Activated naive CD4-positive, alpha-beta T cell treated with anti-CD3 and anti-CD28 coated beads, Interleukin-2, amount 50 U/mL, for 72 hours (primary cell): ENCODE measurements at regions not wholly inside any gene's neighbourhood (a gene's known extent, or its start where the extent isn't known, plus 50 kb on each side); places are given as distances from the start of the nearest gene placed in this dataset.

Experiments used
- ATAC-seq, 2 donors: fragments of 150-1000 bp; cut with Tn5 transposase; 2 replicates each; pipeline ENCODE4 v1.10.0; 2021; ENCODE audit warnings: mild to moderate bottlenecking in 2 of 2, moderate library complexity in 2 of 2
- DNase-seq, 2 donors: peaks; one replicate each; pipeline ENCODE4 v3.0.0; 2021 to 2022; ENCODE audit warnings: low spot score in 2 of 2
- H3K27ac Mint-ChIP-seq, 2 donors: one replicate each; pipeline ENCODE4 v1.8.0; 2022; ENCODE audit warnings: mild to moderate bottlenecking in 2 of 2, mixed read lengths in 2 of 2
- H3K36me3 Mint-ChIP-seq, 2 donors: one replicate each; pipeline ENCODE4 v1.8.0; 2022; ENCODE audit warnings: mixed read lengths in 2 of 2
- H3K9me3 Mint-ChIP-seq, 2 donors: one replicate each; pipeline ENCODE4 v1.8.0; 2022; ENCODE audit warnings: mixed read lengths in 2 of 2

DNA sequence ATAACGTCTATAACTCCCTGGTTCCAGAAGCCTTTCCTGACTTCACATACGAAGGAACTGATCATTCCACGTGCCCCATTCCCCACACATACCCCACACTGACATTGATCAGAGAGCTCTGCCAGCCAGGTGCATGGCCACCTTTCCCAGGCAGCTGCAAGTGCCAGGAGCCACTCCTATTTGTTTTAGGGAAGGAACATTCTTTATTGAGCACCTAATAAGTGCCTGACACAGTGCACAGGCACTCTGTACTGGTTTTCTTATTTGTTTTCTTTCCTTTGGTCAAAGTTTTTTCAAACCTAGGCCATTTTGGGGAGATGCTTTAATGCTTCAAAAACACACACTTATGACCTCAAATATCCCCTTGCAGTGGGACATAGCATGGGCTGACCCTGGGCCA, 50.0 kb downstream of the PITPNM2 start:
- Mint-ChIP-seq H3K9me3 (no peaks in the 10 kb centered on the region), H3K27ac (no peak overlapping the region), H3K36me3 (peaks cover 0 to 7% of the 10 kb centered on the region in 2 donors)
- DNase-seq (no peak), ATAC-seq (no peak)

DNA sequence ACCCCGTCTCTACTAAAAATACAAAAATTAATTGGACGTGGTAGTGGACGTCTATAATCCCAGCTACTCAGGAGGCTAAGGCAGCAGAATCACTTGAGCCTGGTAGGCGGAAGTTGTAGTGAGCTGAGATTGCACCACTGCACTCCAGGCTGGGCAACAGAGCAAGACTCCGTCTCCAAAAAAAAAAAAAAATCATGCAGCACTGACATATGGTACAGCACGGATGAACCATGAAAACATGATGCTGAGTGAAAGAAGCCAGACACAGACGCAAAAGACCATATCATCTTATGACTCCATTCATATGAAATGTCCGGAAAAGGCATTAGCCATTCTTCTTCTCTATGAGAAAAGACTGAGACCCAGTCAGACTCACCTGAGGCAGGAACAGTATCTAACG, 50.4 kb downstream of the PITPNM2 start:
- H3K36me3 Mint-ChIP-seq, result peaks cover 0 to 4% of the 10 kb centered on the region in 2 donors
- no peak for DNase-seq
- no peaks in the 10 kb centered on the region for H3K9me3 Mint-ChIP-seq
- no peak for ATAC-seq
- H3K27ac Mint-ChIP-seq, result no peak overlapping the region

DNA sequence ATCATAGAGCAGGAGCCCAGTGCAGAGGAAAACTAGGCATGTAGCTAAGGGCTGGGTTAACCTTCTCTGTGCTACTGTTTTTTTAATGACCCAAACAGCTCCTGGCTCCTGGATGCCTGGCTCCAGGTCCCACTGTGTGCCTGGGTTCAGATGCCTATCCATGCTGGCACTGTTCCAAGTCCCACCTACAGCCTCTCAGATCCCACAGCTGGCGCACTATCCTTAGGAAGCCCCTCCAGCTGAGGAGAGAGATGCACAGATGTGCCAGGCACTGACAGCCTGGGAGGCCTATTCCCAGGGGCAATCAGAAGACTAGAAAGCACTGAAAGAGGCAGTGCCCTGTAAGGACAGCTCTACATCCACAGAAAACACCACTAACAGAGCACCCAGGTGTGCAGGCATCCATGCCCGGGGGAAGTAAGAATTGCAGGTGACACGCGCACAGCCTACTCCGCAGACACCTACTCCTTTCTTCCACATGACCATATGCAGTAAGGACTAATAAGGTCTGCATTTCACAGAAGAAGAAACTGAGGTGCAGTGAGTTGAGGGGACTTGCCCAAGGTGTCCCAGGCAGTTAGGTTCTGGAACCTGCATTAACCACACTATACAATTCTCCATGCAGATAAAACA, 51.2 kb downstream of the PITPNM2 start:
- DNase-seq (no peak), ATAC-seq (no peak)
- Mint-ChIP-seq H3K9me3 (no peaks in the 10 kb centered on the region), H3K36me3 (no peaks in the 10 kb centered on the region), H3K27ac (no peak overlapping the region)

DNA sequence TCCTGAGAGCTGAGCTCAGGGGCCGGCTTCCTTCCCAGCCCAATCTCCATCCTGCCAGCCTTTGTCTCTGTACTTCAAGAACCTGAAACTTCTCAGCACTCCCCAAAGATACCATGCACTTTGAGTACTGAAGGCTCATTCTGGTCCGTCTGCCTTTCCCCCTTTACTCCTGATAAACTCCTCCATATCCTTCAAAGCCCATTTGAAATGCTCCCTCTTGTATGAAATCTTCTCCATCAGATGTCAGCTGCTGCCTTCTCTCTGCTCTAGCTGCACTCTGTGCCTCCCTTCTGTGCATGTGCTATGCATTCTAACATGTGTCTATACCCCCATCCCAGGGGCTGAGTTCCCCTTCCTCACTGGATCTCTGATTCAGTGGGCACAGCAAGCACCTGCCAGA, 52.1 kb downstream of the PITPNM2 start:
- Mint-ChIP-seq H3K27ac (no peak overlapping the region), H3K36me3 (no peaks in the 10 kb centered on the region), H3K9me3 (no peaks in the 10 kb centered on the region)
- no peak for DNase-seq
- no peak for ATAC-seq

DNA sequence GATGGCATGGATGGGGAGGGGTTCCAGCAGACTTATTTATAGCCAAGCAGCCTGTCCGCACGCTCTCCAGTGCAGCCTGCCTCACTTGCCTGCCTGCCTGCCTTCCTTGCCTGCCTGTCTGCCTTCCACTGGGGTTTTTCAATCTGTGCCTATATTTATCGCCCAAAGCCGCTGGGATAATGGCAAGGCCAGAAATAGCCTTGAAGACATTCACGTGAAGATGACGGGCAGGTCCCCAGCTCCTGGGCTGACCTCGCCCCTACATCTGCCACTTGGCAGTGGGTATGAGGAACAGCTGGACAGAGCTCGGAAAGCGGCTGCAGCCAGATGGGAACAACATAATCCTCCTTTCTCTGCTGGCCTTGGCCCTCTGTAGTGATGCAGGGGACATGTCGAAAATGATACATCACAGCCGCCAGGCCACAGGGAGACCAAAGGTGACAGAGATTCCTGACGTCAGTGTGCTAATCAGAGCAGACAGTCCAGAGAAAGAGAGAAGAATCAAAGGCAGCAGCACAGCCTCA, 53.3 kb downstream of the PITPNM2 start:
- Mint-ChIP-seq H3K9me3 (no peaks in the 10 kb centered on the region), H3K27ac (peak overlapping the region in 1 of 2 donors; percentile 14), H3K36me3 (no peaks in the 10 kb centered on the region)
- DNase-seq, result no peak
- ATAC-seq, result no peak

DNA sequence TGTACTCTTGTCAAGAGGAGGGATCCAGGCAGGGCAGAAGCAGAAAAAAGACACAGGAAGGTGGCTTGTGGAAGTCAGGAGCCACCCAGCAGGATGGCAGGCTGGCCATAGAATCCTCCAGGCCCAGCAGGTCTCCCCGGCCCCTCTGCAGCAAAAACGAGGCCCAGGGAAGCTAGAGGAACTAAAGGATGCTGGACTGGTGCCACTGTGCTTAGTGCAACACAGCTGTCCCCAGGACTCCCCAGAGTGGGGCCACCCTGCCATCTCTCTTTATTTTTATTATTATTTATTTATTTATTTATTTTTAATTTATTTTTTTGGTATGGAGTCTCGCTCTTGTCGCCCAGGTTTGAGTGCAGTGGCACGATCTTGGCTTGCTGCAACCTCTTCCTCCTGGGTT, 54.1 kb downstream of the PITPNM2 start:
- ATAC-seq (no peak), DNase-seq (no peak)
- H3K9me3 Mint-ChIP-seq, result no peaks in the 10 kb centered on the region
- H3K36me3 Mint-ChIP-seq, result no peaks in the 10 kb centered on the region
- H3K27ac Mint-ChIP-seq, result peak overlapping the region in 1 of 2 donors; percentile 46

DNA sequence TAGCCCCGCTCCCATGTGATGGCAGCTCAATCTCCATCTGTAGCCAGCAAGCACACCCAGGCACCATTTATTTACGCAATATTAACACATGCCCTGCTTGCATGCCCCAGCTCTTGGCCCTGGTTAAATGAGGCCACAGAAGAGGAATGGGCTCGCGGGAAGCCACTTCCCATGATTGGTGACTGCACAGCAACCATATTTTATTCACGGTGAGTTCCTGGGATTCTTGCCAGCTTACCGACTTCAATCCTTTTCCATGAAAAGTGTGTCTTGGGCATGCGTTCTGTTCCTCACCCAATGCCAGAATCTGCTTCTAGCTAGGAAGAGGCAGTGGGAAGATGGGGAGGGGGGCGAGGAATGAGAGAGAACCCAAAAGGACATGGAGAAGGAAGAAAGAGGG, 54.7 kb downstream of the PITPNM2 start:
- no peaks in the 10 kb centered on the region for H3K9me3 Mint-ChIP-seq
- no peak overlapping the region for H3K27ac Mint-ChIP-seq
- no peak for DNase-seq
- no peaks in the 10 kb centered on the region for H3K36me3 Mint-ChIP-seq
- no peak for ATAC-seq

DNA sequence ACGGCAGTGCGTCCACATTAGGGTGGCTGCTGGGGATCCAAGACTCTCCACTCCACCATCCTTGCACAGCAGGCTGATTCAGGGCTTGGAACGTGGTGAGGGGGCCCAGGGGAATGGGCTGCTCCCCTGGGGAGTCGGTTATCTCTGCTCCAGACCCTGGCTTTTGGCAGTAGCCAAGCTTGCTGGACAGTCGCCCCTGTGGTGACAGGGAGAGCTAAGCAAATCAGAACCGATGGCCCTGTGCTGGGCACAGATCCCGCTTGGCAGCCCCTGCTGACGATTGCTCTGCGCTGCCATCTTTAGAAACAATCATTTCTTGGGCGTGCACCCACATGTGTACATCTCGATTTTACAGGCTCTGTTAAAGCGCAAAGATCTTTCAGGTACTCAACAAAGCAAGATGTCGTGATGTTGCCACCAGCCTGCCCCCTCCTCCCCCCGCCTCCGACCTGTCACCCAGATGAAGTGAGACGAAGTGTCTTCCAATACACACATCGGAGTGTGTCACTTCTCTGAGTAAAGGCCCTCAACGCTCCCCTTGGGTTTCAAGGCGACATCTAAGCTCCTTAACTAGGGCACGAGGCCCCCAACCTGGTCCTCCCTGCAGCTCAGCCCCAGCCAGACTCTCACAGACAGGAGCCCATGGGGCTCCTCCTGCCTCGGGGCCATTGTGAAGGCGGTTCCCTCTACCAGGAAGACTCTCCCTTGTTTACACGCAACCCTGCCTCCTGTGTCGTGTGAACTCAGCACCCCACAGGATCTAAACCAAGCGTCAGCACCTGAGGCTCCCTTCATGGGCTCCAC, 55.6 kb downstream of the PITPNM2 start:
- Mint-ChIP-seq H3K9me3 (no peaks in the 10 kb centered on the region), H3K27ac (no peak overlapping the region), H3K36me3 (no peaks in the 10 kb centered on the region)
- DNase-seq (no peak), ATAC-seq (no peak)

DNA sequence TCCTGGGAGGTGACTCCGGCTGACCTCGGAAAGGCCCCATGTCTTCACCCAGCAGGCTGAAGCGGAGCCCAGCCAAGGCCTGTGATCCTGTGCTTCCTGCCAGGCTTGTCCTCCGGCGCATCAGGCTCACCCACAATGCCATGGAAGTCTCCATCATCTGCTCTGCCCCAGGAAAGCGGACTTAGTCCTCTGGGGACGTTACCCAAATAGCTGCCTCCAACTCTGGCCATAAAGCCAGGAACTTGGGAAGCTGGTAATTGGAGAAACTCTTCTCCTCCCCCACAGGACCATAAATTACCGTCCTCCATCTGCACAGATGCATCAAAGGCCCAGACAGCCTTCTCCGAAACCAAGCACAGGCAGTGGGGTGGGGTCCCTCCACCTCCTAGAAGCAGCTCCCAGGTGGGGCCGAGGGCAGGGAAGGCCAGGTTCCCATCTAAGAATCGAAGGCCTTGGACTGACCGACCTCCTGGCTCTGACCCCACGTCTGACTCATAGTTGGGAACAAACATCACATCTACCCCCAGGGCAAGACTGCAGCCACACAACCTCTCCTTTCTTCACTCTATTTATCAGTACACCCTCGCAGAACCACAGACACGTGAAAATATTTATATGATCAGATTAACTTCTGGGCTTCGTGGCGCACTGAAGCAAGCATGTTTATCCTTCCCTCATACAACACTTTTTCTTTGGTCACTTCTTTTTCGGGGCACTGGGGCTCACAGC, 56.4 kb downstream of the PITPNM2 start:
- ATAC-seq (no peak), DNase-seq (no peak)
- H3K27ac Mint-ChIP-seq, result no peak overlapping the region
- H3K36me3 Mint-ChIP-seq, result no peaks in the 10 kb centered on the region
- H3K9me3 Mint-ChIP-seq, result no peaks in the 10 kb centered on the region

DNA sequence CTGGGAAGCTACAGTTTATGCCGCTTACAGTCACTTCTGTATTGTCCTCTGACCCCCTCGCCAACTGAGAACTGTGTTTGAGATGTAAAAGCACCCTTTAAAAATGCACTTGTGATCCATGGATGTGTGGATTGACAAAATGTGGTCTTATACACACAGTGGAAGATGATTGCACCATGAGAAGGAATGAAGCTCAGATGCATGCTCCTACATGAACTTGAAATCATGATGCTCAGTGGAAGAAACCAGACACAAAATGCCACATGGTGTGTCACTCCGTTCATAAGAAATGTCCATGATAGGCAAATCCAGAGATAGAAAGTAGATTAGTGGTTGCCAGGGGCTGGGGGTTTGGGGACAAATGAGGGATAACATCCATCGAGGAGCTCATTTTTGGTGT, 58.0 kb downstream of the PITPNM2 start:
- Mint-ChIP-seq H3K9me3 (no peaks in the 10 kb centered on the region), H3K36me3 (no peaks in the 10 kb centered on the region), H3K27ac (peak overlapping the region in 1 of 2 donors; percentile 1)
- no peak for ATAC-seq
- DNase-seq, result no peak

DNA sequence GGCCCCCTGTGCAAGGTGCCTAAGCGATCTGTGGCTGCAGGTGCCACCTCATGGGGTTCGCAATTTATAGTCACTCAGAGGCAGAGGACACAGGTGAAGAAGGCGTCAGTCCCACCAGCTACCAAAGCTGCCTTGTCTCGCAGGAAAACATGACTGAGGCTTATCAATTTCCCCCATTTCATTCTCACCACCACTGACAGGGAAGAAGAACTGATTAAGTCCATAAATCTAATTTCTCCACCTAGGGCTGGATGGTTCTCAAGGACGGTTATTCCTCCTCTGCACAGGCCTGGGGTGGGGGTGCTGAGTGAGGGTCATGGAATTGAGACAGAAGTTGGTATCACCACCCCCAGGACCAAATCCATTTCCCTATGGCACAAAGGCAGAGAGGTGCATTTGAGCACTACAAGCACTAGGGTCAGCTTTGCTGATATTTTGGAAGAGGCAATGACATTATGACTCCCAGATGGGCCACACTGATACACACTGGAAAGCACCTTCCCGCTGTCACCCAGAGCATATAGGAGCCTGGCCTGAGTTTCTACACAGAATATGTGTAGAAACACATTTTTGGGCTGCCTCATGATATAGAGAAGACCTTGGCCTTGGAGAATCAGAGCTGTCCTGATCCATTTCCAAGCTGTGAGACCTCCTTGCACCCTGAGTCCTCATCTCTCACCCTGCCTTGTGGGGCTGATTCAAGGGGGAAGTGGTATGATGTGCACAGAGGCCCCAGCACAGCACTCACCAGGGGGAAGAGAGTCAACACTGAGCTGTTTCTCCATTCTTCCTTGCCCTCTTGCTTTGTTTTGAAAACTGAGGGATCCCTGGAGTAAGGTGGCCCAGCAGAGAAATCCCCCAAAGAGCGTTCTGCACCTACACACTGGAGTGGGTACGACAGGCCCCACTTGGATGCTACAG, 59.4 kb downstream of the PITPNM2 start:
- ATAC-seq, result no peak
- Mint-ChIP-seq H3K36me3 (no peaks in the 10 kb centered on the region), H3K9me3 (no peaks in the 10 kb centered on the region), H3K27ac (no peak overlapping the region)
- DNase-seq, result no peak

DNA sequence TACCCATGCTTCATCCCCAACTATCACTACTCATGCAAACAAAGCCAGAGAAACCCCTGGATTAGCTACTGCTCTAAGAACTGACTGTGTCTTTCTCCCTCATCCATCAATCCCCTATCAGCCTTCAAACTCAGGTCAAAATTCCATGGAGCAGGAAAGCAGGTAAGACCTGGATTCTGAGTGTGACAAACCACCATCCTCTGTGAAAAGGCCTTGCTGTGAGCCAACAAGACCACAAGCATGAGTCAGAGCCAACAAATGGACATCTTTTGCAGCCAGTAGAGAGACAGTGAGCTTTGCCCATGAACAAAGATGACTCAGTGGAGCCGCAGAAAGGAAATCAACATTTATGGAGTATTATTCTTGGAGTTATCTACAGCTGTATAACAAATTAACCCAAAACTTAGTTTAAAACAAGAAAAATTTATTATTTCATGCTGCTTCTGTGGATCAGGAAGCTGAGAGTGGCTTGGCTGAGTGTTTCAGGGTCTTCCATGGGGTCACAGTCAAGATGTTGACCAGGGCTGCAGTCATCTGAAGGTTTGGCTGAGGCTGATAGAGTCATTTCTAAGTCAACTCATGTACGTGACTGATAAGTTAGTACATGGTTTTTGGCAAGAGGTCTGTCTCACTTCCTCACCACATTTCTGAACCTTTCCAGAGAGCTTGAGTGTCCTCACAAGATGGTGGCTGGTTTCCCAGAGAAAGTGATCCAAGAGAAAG, 61.1 kb downstream of the PITPNM2 start:
- DNase-seq (no peak), ATAC-seq (peak; percentile 77 to 88)
- no peaks in the 10 kb centered on the region for H3K36me3 Mint-ChIP-seq
- no peaks in the 10 kb centered on the region for H3K9me3 Mint-ChIP-seq
- peak overlapping the region in 1 of 2 donors; percentile 62 for H3K27ac Mint-ChIP-seq

DNA sequence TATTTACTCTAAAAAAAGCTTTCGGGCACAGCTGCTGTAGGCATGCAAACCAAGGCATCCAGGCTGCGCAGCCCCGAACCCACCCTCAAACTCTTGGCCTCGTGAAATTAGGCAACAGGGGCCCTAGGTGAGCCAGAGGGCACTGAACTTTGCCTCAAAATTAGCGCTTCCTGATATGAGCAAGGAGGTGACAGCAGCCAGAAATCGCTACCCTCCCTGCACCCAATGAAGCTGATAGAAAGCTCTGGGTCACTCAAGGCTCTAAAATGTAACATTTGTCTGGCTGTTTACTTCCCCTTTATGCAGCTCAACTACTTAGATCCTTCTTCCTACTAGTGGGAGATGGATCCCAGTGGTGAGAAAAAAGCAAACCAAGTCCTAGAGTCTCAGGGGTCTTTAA, 61.8 kb downstream of the PITPNM2 start:
- no peaks in the 10 kb centered on the region for H3K9me3 Mint-ChIP-seq
- no peak for DNase-seq
- H3K36me3 Mint-ChIP-seq, result no peaks in the 10 kb centered on the region
- H3K27ac Mint-ChIP-seq, result peak overlapping the region in 1 of 2 donors; percentile 62
- ATAC-seq, result no peak

DNA sequence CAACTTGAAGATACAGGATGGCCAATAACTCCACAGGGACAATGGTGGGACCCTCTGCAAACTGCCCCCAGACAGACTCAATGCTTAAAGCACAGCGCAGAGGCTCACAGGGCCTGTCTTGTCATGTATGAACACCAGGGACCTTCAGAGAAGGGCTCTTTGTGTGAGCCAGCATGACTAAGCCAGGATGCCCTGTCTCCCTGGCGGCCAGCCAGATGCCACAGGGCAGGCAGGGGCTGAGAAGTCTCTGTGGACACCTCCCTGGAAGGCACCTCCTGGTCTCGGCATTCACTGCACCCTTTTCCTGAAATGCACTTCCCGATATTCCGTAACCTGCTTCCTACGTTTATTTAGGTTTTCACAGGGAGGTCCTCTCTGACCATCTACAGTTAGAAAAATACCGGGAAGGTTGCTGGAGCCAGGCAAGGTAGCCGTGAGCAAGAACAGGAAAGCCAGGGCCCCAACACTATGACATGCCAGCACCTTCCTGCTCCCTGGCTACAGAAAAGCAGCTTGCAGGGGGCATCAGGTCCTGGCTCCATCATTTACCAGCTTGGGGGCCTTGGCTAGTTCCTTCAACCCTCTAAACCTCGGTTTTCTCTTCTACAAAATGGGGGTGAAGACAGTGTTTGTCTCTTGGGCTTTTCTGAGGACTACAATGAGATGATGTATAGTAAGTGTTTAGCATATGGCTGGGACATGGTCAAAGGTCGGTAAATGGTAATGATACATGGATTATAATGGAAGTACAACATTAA, 65.0 kb downstream of the PITPNM2 start:
- ATAC-seq (peak; percentile 41 to 55), DNase-seq (no peak)
- no peaks in the 10 kb centered on the region for H3K9me3 Mint-ChIP-seq
- no peaks in the 10 kb centered on the region for H3K36me3 Mint-ChIP-seq
- H3K27ac Mint-ChIP-seq, result no peak overlapping the region

DNA sequence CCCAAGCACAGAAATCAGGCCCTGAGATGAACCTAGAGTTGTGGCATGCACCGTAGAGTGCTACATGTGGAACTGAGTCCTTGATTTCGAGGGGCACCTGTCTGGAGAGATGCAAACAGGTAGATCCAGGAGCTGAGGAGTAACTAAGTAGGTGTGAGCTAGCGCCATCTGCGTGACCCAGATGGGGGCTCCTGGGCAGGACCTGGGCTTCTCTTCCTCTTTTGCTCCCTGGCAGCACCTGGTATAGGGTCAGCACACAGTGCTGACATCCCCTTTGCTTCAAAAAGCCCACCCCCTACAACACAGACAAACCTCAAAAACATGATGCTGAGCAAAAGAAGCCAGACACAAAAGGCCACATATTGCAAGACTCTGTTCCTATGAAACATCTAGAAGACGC, 65.8 kb downstream of the PITPNM2 start:
- Mint-ChIP-seq H3K9me3 (no peaks in the 10 kb centered on the region), H3K36me3 (no peaks in the 10 kb centered on the region), H3K27ac (no peak overlapping the region)
- ATAC-seq, result no peak
- DNase-seq, result no peak
